GM13977 (cell line): ENCODE measurements at regions not wholly inside any gene's neighbourhood (a gene's known extent, or its start where the extent isn't known, plus 50 kb on each side); places are given as distances from the start of the nearest gene placed in this dataset.
"Not testable (repeated sequence)": the region's sequence is repeated elsewhere in the genome, so short reads cannot be mapped to it uniquely, and the experiment has no call there.

Experiments
- DNase-seq: peaks from one replicate; pipeline ENCODE4 v3.0.0; 2012; ENCODE audit warnings: low spot score
- CTCF ChIP-seq: IDR thresholded peaks from 2 replicates; pipeline ENCODE4 v1.5.1; 2012; ENCODE audit warnings: mild to moderate bottlenecking, control low read depth; ENCODE audit not compliant: insufficient read depth; ENCODE audit errors: extremely low read depth, missing control alignments
- in situ Hi-C: fragments of 300-500 bp; cut with MboI; formaldehyde crosslinking; loops from one replicate; pipeline ENCODE4 v1.12.0; 2022; ENCODE audit warnings: low sequenced_read_pairs, low pct_unique_long_range_greater_than_20kb, mixed read lengths, inconsistent platforms; ENCODE audit not compliant: unreplicated experiment

DNA sequence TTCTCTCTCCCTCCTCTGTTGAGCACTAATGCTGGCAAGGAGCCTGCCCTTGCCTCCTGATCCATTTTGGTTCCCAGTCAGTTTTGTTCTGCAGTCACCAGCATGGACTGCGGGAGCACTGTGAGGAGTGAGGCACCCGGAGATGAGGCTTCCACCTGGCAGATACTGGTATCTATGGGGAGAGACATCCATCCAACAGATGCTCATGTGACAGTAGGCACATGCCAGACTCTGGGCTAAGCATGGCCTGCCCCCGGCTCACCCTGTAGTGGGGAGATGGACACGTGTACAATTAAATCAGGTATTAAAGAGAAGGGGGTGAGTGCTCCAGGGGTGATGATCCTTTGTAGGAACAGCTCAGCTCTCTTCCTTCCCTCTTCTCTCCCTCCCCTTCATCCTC, 74.0 kb upstream of the PODXL start:
- no peak for DNase-seq
- TF ChIP-seq CTCF = no peak
- in situ Hi-C loops = no loop called here

DNA sequence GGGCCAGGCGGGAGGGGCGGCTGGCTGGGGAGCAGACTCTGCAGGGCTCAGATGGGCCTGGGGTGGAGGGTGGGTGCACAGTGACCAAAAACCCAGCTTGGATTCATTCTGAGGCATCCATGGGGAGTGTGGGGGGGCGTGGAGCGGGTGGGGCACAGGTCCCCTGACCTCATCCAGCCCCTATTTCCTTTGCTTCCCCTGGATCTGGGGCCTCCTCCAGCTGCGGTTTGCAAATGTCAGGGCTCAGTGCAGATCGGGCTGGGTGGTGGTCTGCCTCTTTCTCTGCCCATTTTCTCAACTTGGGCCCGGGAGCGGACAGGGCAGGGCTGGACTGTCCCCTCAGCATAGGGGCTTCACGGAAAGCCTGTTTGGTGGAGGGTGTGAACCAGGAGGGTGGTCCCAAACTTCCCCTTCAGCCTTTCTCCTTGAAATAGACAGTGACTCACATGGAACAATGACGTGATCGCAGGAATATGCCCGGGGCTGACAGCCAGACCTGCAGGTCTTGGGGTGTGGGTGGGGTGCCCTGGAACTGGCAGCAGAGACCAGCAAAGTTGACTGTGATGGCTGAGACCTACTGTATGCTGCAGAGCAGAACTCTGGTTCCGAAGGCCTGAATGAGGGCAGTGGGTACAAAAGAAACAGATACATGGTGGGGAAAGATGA, 72.9 kb upstream of the PODXL start:
- TF ChIP-seq CTCF = no peak
- in situ Hi-C loops = no loop called here
- DNase-seq = no peak

GRCh38 chr7:131628634-131629033, 72.2 kb upstream of the PODXL start:
- no peak for DNase-seq
- TF ChIP-seq CTCF = no peak
- in situ Hi-C loops = no loop called here

- no peak for TF ChIP-seq CTCF
- in situ Hi-C loops = no loop called here
- DNase-seq = no peak
These were observed 71.3 kb upstream of the PODXL start for GRCh38 chr7:131627735-131628190.

DNA sequence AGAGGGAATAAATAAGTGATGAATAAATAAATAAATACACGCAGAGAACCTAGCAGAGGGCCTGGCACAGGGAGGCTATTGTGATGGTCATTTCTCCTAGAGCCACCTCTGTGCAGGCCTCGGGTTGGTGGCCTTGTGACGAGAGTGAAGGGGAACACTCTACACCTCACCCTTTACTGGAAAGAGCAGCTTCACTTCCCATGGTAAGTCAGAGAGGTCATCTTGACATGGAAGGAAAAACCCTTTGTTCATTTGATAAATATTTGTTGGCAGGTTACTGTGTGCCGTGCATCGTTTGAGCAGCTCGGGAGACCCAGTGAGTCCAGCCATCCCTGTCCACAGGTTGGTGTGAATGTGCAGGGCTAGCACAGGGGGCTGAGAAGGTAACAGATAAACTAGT, 70.2 kb upstream of the PODXL start:
- no peak for DNase-seq
- in situ Hi-C loops = no loop called here
- no peak for TF ChIP-seq CTCF

DNA sequence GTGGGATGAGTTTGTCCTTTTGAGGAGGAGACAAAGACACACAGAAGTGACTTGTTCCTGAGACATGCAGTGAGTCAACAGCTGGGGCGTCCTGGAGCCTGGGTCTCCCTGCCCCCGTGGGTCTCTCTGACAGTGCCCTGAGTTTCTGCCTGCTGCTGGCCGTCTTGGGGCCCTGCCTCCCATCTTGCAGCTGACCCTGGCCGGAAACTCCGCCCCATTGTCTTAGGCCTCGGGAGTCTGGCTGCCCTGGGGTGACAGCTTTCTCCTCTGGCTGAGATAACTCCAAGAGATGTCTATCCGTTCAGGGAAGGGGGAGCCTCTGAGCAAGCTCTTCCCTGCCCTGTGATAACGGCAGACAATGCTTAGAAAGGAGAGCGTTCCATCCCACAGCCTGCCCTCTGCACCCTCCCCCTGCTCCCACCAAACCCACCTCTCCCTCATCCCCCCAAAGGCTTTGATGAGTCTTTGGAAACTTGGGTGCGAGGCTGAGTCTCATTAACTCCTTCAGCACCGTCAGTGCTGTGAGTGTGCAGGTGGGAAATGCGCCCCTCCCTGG, 69.5 kb upstream of the PODXL start:
- in situ Hi-C loops = no loop called here
- no peak for DNase-seq

GRCh38 chr7:131625345-131625744, 68.9 kb upstream of the PODXL start:
- in situ Hi-C loops, DNase-seq: not testable (repeated sequence)

More for the DNA sequence above, 69.5 kb upstream of the PODXL start:
- TF ChIP-seq CTCF = no peak
